GM12864 (cell line): ENCODE measurements at regions not wholly inside any gene's neighbourhood (a gene's known extent, or its start where the extent isn't known, plus 50 kb on each side); places are given as distances from the start of the nearest gene placed in this dataset.

Experiments used
- DNase-seq: peaks from one replicate; pipeline ENCODE4 v3.0.0-alpha.2; 2011; ENCODE audit warnings: low read depth
- H3K4me3 ChIP-seq: 2 replicates; pipeline ENCODE4 v1.5.1; 2011; ENCODE audit warnings: mild to moderate bottlenecking, low read depth, low read length, control low read depth
- TF ChIP-seq, protein P1 (sequence below): IDR thresholded peaks from 2 replicates; pipeline ENCODE4 v1.5.1; 2011; ENCODE audit warnings: low read depth, mild to moderate bottlenecking, moderate library complexity, low read length, control low read depth, inconsistent platforms; ENCODE audit errors: missing control alignments

DNA sequence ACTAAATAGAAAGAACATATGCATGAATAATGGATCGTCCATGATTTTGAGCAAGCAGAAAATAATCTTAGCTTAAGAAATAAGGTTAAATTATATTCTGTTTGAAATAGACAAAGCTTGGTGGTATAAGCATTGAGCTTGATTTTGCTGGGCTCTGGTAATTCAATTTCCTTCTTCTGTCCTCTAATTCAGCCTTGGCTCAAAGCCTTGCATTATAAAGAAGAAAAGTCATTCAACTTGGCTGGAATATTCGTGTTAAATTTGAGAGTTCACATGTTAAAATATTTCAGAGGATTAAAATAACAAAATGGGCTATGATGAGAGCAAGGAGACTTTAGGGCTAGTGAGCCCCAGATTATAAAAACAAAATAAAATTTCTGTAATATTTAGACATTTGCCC, 415.4 kb upstream of the PCDH20 start:
- no peak for DNase-seq
- no peak overlapping the region for H3K4me3 ChIP-seq
- TF ChIP-seq, protein P1, sequence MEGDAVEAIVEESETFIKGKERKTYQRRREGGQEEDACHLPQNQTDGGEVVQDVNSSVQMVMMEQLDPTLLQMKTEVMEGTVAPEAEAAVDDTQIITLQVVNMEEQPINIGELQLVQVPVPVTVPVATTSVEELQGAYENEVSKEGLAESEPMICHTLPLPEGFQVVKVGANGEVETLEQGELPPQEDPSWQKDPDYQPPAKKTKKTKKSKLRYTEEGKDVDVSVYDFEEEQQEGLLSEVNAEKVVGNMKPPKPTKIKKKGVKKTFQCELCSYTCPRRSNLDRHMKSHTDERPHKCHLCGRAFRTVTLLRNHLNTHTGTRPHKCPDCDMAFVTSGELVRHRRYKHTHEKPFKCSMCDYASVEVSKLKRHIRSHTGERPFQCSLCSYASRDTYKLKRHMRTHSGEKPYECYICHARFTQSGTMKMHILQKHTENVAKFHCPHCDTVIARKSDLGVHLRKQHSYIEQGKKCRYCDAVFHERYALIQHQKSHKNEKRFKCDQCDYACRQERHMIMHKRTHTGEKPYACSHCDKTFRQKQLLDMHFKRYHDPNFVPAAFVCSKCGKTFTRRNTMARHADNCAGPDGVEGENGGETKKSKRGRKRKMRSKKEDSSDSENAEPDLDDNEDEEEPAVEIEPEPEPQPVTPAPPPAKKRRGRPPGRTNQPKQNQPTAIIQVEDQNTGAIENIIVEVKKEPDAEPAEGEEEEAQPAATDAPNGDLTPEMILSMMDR: no peak

DNA sequence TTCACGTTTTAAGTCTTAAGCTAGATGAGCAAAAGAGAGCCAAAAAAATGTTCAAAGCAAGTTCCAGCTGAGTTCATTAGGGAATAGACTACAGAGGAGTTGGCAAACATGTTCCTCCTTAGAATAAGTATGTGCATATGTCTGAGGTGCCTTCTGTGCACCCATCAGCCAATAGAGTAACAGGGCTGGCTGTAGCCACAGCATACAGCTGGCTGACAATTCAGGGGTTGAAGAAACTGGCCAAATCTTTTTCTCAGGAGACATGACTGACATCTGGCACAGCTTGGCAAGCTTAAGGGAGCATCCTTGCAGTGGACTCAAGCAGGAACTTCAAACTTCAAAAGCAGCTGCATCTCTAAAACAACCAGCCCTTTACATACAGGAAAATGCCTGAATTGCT, 414.8 kb upstream of the PCDH20 start:
- TF ChIP-seq, protein P1: no peak
- no peak for DNase-seq
- H3K4me3 ChIP-seq: no peak overlapping the region

DNA sequence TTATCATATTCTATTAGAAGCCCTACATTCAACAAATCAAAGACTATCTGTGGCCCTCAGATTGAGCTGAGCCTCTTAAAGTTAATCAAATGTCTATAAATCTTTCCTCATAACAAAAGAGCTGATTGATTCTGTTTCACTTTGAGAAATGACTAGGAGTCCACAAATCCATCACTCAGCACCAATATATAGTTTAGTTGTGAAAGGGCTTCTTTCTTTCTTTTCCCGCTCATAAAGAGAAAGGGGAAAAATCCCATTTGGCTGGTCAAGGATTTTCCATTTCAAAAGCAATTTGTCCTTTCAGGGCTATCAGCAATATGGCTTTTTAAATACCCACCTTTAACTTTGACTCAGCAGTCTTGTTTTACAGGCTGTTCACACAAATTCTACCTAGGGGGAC, 408.5 kb upstream of the PCDH20 start:
- no peak overlapping the region for H3K4me3 ChIP-seq
- TF ChIP-seq, protein P1: no peak
- DNase-seq: no peak

DNA sequence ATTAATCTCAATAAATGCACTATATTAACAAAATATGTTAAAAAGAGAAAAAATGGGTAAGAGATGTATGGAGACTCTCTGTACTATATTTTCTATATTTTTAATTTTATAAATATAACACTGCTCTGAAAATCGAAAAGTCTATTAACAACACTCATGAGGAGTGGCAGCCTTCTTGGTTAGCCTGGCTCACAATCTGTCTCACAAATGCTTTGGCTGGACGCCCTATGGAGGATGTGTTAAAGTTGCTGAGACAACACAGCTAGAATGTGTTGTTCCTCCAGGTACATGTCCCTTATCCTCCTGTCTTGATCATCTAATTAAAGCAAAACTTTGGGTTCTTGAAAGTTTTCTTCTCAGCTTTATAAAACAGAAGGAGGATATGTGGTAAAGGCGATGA, 396.6 kb upstream of the PCDH20 start:
- DNase-seq: no peak
- TF ChIP-seq, protein P1: no peak
- H3K4me3 ChIP-seq: no peak overlapping the region

DNA sequence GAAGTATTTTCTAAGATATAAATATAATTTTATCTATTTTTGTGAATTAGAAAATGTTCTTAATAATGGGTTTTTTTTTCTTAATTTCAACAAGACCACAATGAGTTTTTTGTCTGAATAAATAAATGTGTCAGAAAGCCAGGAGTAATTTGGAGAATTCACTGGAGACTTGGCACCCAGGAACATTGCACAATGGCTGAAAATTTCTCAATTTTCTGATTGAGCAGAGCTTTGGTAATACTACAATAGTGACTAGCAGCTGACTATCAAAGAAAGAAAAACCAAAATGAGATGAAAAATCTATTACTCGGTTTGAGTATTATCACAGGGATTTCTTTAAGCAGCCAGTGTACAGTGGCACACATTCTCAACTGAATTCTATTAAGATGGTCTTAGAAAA, 394.4 kb upstream of the PCDH20 start:
- TF ChIP-seq, protein P1: no peak
- H3K4me3 ChIP-seq: no peak overlapping the region
- DNase-seq: no peak

DNA sequence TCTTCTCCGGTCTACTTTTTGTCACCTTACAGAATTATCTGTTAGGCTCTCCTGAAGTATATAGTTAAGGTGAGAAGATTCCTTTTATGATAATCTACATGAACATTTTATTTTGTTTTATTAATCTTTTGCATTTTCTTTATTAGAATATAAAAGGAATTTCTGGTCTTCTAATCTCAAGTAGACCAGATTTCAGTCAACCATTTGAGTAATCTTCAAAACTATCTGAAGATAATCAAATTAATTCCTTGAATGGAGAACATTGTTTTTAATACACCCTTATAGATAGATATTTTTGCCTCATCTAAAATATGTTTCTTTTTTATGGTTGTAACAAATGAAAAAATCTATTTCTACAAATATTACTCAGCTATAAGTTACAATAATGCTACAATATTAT, 381.7 kb upstream of the PCDH20 start:
- TF ChIP-seq, protein P1: no peak
- DNase-seq: no peak
- H3K4me3 ChIP-seq: no peak overlapping the region

DNA sequence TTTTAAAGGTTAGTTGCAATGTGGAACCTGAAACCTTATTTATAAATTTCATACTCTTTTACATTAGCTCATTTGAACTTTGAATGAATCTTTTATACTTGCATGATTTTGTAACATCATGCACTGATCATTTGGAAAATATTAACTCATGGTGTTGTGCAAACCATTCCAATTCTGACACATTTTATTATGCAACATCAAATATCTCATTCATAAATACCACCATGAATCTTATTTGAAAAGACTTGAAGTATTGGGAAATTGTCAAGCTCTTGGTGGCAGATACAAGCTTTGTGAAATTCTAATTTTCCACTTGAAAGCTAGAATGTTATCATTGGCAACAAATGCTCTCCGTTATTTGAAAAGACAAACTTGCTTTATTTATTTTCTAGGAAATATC, 379.9 kb upstream of the PCDH20 start:
- TF ChIP-seq, protein P1: no peak
- no peak for DNase-seq

More for the DNA sequence above, 379.9 kb upstream of the PCDH20 start:
- H3K4me3 ChIP-seq: no peak overlapping the region
